MCF 10A (cell line): ENCODE measurements at regions not wholly inside any gene's neighbourhood (a gene's known extent, or its start where the extent isn't known, plus 50 kb on each side); places are given as distances from the start of the nearest gene placed in this dataset.

Experiments used
- BruUV-seq: library from RNA; stranded (reverse); fragments of 400-500 nt; replicated peaks from 2 replicates; lab custom pipeline; 2021; lab: Mats Ljungman, UMichigan
- CTCF ChIA-PET: fragments of 300-600 bp; sonication (Branson Sonifier 250); formaldehyde crosslinking; extraction: SDS; loops from one replicate; lab custom pipeline; 2021; ENCODE audit warnings: antibody characterized with exemption, inconsistent platforms; lab: Yijun Ruan, JAX
- POLR2A ChIA-PET: fragments of 300-600, 350-650 bp; sonication (Branson Sonifier 250); formaldehyde crosslinking; extraction: SDS; loops from one replicate; lab custom pipeline; 2020; ENCODE audit warnings: antibody characterized with exemption, inconsistent platforms; lab: Yijun Ruan, JAX
- DNase-seq: peaks from one replicate; pipeline ENCODE4 v3.0.0-alpha.2; 2018; ENCODE audit not compliant: unreplicated experiment
- H3K27ac Mint-ChIP-seq: one replicate; pipeline ENCODE4 v1.8.0; 2022; ENCODE audit warnings: mild to moderate bottlenecking, low read depth, mixed read lengths; ENCODE audit not compliant: unreplicated experiment
- H3K27me3 Mint-ChIP-seq: one replicate; pipeline ENCODE4 v1.8.0; 2022; ENCODE audit warnings: mixed read lengths; ENCODE audit not compliant: insufficient read depth, unreplicated experiment
- H3K36me3 Mint-ChIP-seq: one replicate; pipeline ENCODE4 v1.8.0; 2022; ENCODE audit warnings: mild to moderate bottlenecking, moderate library complexity, mixed read lengths; ENCODE audit not compliant: insufficient read depth, unreplicated experiment
- H3K4me1 Mint-ChIP-seq: one replicate; pipeline ENCODE4 v1.8.0; 2022; ENCODE audit warnings: mixed read lengths; ENCODE audit not compliant: insufficient read depth, unreplicated experiment
- H3K4me3 Mint-ChIP-seq: one replicate; pipeline ENCODE4 v1.8.0; 2022; ENCODE audit warnings: mild to moderate bottlenecking, moderate library complexity, mixed read lengths; ENCODE audit not compliant: unreplicated experiment
- H3K9me3 Mint-ChIP-seq: one replicate; pipeline ENCODE4 v1.8.0; 2022; ENCODE audit warnings: mixed read lengths; ENCODE audit not compliant: unreplicated experiment
- CTCF ChIP-seq: fragments of 200-600 bp; IDR thresholded peaks from one replicate; pipeline ENCODE4 v1.8.0; 2022; ENCODE audit warnings: antibody characterized with exemption, mild to moderate bottlenecking; ENCODE audit not compliant: unreplicated experiment
- intact Hi-C: fragments of 100-400 bp; cut with micrococcal nuclease; formaldehyde crosslinking; loops from 2 replicates; pipeline ENCODE4 v1.14.1; 2022

- BruUV-seq, result no TSS peak
- Mint-ChIP-seq H3K27ac (no peak overlapping the region), H3K36me3 (no peaks in the 10 kb centered on the region), H3K4me1 (no peaks in the 10 kb centered on the region), H3K27me3 (peaks cover 75% of the 10 kb centered on the region), H3K4me3 (no peak overlapping the region), H3K9me3 (no peaks in the 10 kb centered on the region)
- ChIA-PET POLR2A (no interaction called here), CTCF (no interaction called here)
- intact Hi-C loops, result no loop called here
- DNase-seq, result no peak
- TF ChIP-seq CTCF, result no peak
These were observed 982.8 kb downstream of the TMEM121 start for GRCh38 chr14:106509176-106509575.

DNA sequence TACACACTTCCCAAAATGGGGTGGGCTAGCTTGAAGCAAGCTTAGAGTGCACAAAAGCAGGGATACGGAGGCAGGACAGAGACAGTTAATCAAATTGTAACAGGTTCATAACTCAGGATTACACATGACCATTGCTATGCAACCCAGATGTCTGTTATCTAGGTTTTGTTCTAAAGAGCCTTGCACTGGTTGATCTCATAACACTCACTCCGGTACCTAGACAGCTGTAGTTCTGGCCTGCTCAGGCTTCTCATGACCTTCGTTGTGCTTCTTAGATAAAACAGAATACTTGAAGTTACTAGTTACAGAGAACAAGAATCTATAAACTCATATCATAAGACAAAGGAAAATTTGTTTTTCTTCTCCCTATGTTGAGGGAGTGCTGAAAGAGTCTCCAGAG lies 983.4 kb downstream of the TMEM121 start:
- Mint-ChIP-seq H3K4me3 (no peak overlapping the region), H3K36me3 (no peaks in the 10 kb centered on the region), H3K27ac (no peak overlapping the region), H3K4me1 (no peaks in the 10 kb centered on the region), H3K27me3 (peaks cover 73% of the 10 kb centered on the region), H3K9me3 (no peaks in the 10 kb centered on the region)
- ChIA-PET CTCF (no interaction called here), POLR2A (no interaction called here)
- no peak for TF ChIP-seq CTCF
- DNase-seq, result no peak
- BruUV-seq, result no TSS peak
- intact Hi-C loops, result no loop called here

GRCh38 chr14:106511006-106511799 lies 984.8 kb downstream of the TMEM121 start:
- no peak for DNase-seq
- CTCF ChIA-PET, result interaction anchor here (0.6 to 0.8 kb wide), 2 partner anchors 38 to 66 kb away, joined by 3 read pairs; no protein-coding TSS in a partner anchor
- no peak overlapping the region for H3K27ac Mint-ChIP-seq
- peaks cover 79% of the 10 kb centered on the region for H3K27me3 Mint-ChIP-seq
- POLR2A ChIA-PET, result no interaction called here
- intact Hi-C loops, result no loop called here
- H3K4me1 Mint-ChIP-seq, result no peaks in the 10 kb centered on the region
- no peaks in the 10 kb centered on the region for H3K9me3 Mint-ChIP-seq
- H3K36me3 Mint-ChIP-seq, result no peaks in the 10 kb centered on the region
- BruUV-seq, result no TSS peak
- TF ChIP-seq CTCF, result no peak
- H3K4me3 Mint-ChIP-seq, result no peak overlapping the region

GRCh38 chr14:106511800-106512198 lies 985.4 kb downstream of the TMEM121 start:
- H3K27me3 Mint-ChIP-seq, result peaks cover 85% of the 10 kb centered on the region
- no peaks in the 10 kb centered on the region for H3K4me1 Mint-ChIP-seq
- no peaks in the 10 kb centered on the region for H3K9me3 Mint-ChIP-seq
- POLR2A ChIA-PET, result no interaction called here
- CTCF ChIA-PET, result interaction anchor here (0.8 kb wide), 1 partner anchor 66 kb away, joined by 3 read pairs; no protein-coding TSS in a partner anchor
- no peak for TF ChIP-seq CTCF
- no peak for DNase-seq
- no peak overlapping the region for H3K4me3 Mint-ChIP-seq
- no peak overlapping the region for H3K27ac Mint-ChIP-seq
- no peaks in the 10 kb centered on the region for H3K36me3 Mint-ChIP-seq
- intact Hi-C loops, result no loop called here
- BruUV-seq, result no TSS peak
